Endodermal cell (in vitro differentiated cells): ENCODE measurements at regions not wholly inside any gene's neighbourhood (a gene's known extent, or its start where the extent isn't known, plus 50 kb on each side); places are given as distances from the start of the nearest gene placed in this dataset.

Source experiments
- DNase-seq: peaks from one replicate; pipeline ENCODE4 v3.0.0-alpha.2; 2017
- H3K27ac ChIP-seq: 2 replicates; pipeline ENCODE4 v1.5.1; 2013; ENCODE audit warnings: mild to moderate bottlenecking, low read depth, low read length, moderate library complexity
- H3K27me3 ChIP-seq: 2 replicates; pipeline ENCODE4 v1.6.1; 2013; ENCODE audit warnings: mild to moderate bottlenecking, low read length, moderate library complexity; ENCODE audit not compliant: insufficient read depth, control insufficient read depth, poor library complexity, severe bottlenecking
- H3K36me3 ChIP-seq: 2 replicates; pipeline ENCODE4 v1.7.0; 2013; ENCODE audit warnings: mild to moderate bottlenecking, low read length, moderate library complexity; ENCODE audit not compliant: control insufficient read depth, insufficient read depth
- H3K4me1 ChIP-seq: one replicate; pipeline ENCODE4 v1.7.0; 2013; ENCODE audit warnings: low read length; ENCODE audit not compliant: control insufficient read depth, insufficient read depth
- H3K4me3 ChIP-seq: 2 replicates; pipeline ENCODE4 v1.5.1; 2013; ENCODE audit warnings: mild to moderate bottlenecking, low read length, moderate library complexity
- H3K9ac ChIP-seq: 2 replicates; pipeline ENCODE4 v1.6.1; 2013; ENCODE audit warnings: mild to moderate bottlenecking, low read length, moderate library complexity; ENCODE audit not compliant: poor library complexity, severe bottlenecking; ENCODE audit errors: extremely low read depth
- H3K9me3 ChIP-seq: 2 replicates; pipeline ENCODE4 v1.6.1; 2013; ENCODE audit warnings: mild to moderate bottlenecking, low read length, moderate library complexity; ENCODE audit not compliant: control insufficient read depth
- H3K27ac Mint-ChIP-seq: 2 replicates; pipeline ENCODE4 v1.8.0; 2020; ENCODE audit warnings: mixed read lengths
- H3K27me3 Mint-ChIP-seq: 2 replicates; pipeline ENCODE4 v1.8.0; 2021; ENCODE audit warnings: mild to moderate bottlenecking, mixed read lengths; ENCODE audit not compliant: insufficient read depth
- H3K36me3 Mint-ChIP-seq: 2 replicates; pipeline ENCODE4 v1.8.0; 2020; ENCODE audit warnings: low read depth, mixed read lengths
- H3K4me1 Mint-ChIP-seq: 2 replicates; pipeline ENCODE4 v1.8.0; 2020; ENCODE audit warnings: mixed read lengths
- H3K4me3 Mint-ChIP-seq: 2 replicates; pipeline ENCODE4 v1.8.0; 2020; ENCODE audit warnings: mild to moderate bottlenecking, moderate library complexity, mixed read lengths
- H3K9me3 Mint-ChIP-seq: 2 replicates; pipeline ENCODE4 v1.8.0; 2020; ENCODE audit warnings: mild to moderate bottlenecking, mixed read lengths
- CTCF ChIP-seq: fragments of 200-600 bp; sonication (generic); conservative IDR thresholded peaks from 2 replicates; pipeline ENCODE4 v1.5.0; 2021; ENCODE audit warnings: antibody characterized with exemption, mild to moderate bottlenecking
- WGBS, 2 experiments: methylation state at CpG; one replicate each; pipeline versions ENCODE4 v1.1.5 to v1.1.7; 2013; ENCODE audit warnings: missing lambda C conversion rate in 2 of 2, mixed read lengths in 1 of 2; ENCODE audit not compliant: insufficient coverage in 1 of 2, insufficient read length in 1 of 2; 5-methylcytosine and 5-hydroxymethylcytosine counted together

GRCh38 chr13:82803341-82803740 lies 1078.9 kb downstream of the SLITRK1 start:
- H3K27me3 Mint-ChIP-seq, result no peaks in the 10 kb centered on the region
- DNase-seq, result no peak
- Histone ChIP-seq H3K9me3 (no peaks in the 10 kb centered on the region), H3K36me3 (no peaks in the 10 kb centered on the region), H3K27me3 (no peaks in the 10 kb centered on the region), H3K4me3 (no peak overlapping the region), H3K9ac (no peak overlapping the region), H3K27ac (no peak overlapping the region), H3K4me1 (no peaks in the 10 kb centered on the region)
- WGBS, 2 experiments, result 100% methylated on average over 1 of the region's 1 CpG; no CpG with 5 or more reads in 1 of the 2 experiments
- no peak overlapping the region for H3K27ac Mint-ChIP-seq
- H3K9me3 Mint-ChIP-seq, result no peaks in the 10 kb centered on the region
- H3K36me3 Mint-ChIP-seq, result no peaks in the 10 kb centered on the region
- H3K4me3 Mint-ChIP-seq, result no peak overlapping the region
- H3K4me1 Mint-ChIP-seq, result no peaks in the 10 kb centered on the region
- no peak for TF ChIP-seq CTCF

GRCh38 chr13:82802528-82802927 lies 1079.7 kb downstream of the SLITRK1 start:
- H3K4me1 Mint-ChIP-seq, result no peaks in the 10 kb centered on the region
- no peaks in the 10 kb centered on the region for H3K9me3 Mint-ChIP-seq
- no peak overlapping the region for H3K27ac Mint-ChIP-seq
- no peaks in the 10 kb centered on the region for H3K27me3 ChIP-seq
- no peaks in the 10 kb centered on the region for H3K9me3 ChIP-seq
- H3K4me1 ChIP-seq, result no peaks in the 10 kb centered on the region
- TF ChIP-seq CTCF, result no peak
- no peak for DNase-seq
- 100% methylated on average over 1 of the region's 3 CpGs; no CpG with 5 or more reads in 1 of the 2 experiments for WGBS, 2 experiments
- no peak overlapping the region for H3K4me3 ChIP-seq
- H3K4me3 Mint-ChIP-seq, result no peak overlapping the region
- H3K27me3 Mint-ChIP-seq, result no peaks in the 10 kb centered on the region
- H3K9ac ChIP-seq, result no peak overlapping the region
- H3K36me3 ChIP-seq, result no peaks in the 10 kb centered on the region
- no peak overlapping the region for H3K27ac ChIP-seq
- H3K36me3 Mint-ChIP-seq, result no peaks in the 10 kb centered on the region

GRCh38 chr13:82800391-82800790 lies 1081.9 kb downstream of the SLITRK1 start:
- Mint-ChIP-seq H3K4me1 (no peaks in the 10 kb centered on the region), H3K4me3 (no peak overlapping the region), H3K27ac (no peak overlapping the region), H3K36me3 (no peaks in the 10 kb centered on the region), H3K9me3 (no peaks in the 10 kb centered on the region), H3K27me3 (no peaks in the 10 kb centered on the region)
- no peak for TF ChIP-seq CTCF
- no peak for DNase-seq
- Histone ChIP-seq H3K4me3 (no peak overlapping the region), H3K36me3 (no peaks in the 10 kb centered on the region), H3K27ac (no peak overlapping the region), H3K9ac (no peak overlapping the region), H3K27me3 (no peaks in the 10 kb centered on the region), H3K4me1 (no peaks in the 10 kb centered on the region), H3K9me3 (no peaks in the 10 kb centered on the region)
- 85 to 100% methylated on average over 2 of the region's 2 CpGs for whole genome bisulfite sequencing, 2 experiments
